Psoas muscle (tissue), 7 donors: ENCODE measurements at regions not wholly inside any gene's neighbourhood (a gene's known extent, or its start where the extent isn't known, plus 50 kb on each side); places are given as distances from the start of the nearest gene placed in this dataset.

Experiments used
- ATAC-seq, 4 donors: fragments of 200-7000 bp; cut with Tn5 transposase; one replicate each; pipeline ENCODE4 v1.9.1; 2020; ENCODE audit warnings: moderate library complexity in 3 of 4, mild to moderate bottlenecking in 2 of 4
- DNase-seq, 2 donors: peaks; one replicate each; pipeline ENCODE4 v3.0.0-alpha.2; 2020
- H3K27ac ChIP-seq: fragments of 200-600 bp; one replicate; pipeline ENCODE4 v1.8.0; 2022
- H3K27me3 ChIP-seq, 3 donors: fragments of 200-600 bp in 1 of 3; one replicate each; pipeline versions ENCODE4 v1.6.1 to v1.8.0; 2013 to 2022; ENCODE audit warnings: low read length in 2 of 3, mild to moderate bottlenecking in 2 of 3, moderate library complexity in 1 of 3; ENCODE audit not compliant: insufficient read depth in 3 of 3
- H3K36me3 ChIP-seq, 2 donors: fragments of 200-600 bp in 1 of 2; one replicate each; pipeline versions ENCODE4 v1.6.1 to v1.8.0; 2013 to 2022; ENCODE audit warnings: low read depth in 1 of 2, mild to moderate bottlenecking in 1 of 2, moderate library complexity in 1 of 2; ENCODE audit not compliant: insufficient read depth in 1 of 2
- H3K4me1 ChIP-seq: fragments of 200-600 bp; one replicate; pipeline ENCODE4 v1.8.0; 2022
- H3K4me3 ChIP-seq: fragments of 200-600 bp; one replicate; pipeline ENCODE4 v1.8.0; 2022; ENCODE audit warnings: mild to moderate bottlenecking
- H3K9me3 ChIP-seq: fragments of 200-600 bp; one replicate; pipeline ENCODE4 v1.8.0; 2022
- WGBS, 3 donors: extraction: QIAGEN DNeasy Blood & Tissue Kit; methylation state at CpG; one replicate each; pipeline versions ENCODE4 v1.1.6 to v1.1.7; 2013; 5-methylcytosine and 5-hydroxymethylcytosine counted together
- intact Hi-C, 2 donors: fragments of 100-400 bp; cut with DNase I; formaldehyde crosslinking; loops; one replicate each; pipeline versions ENCODE4 v1.11.0 to v1.14.2; 2022
- TF ChIP-seq, protein P1 (sequence below): fragments of 200-600 bp; IDR thresholded peaks from one replicate; pipeline ENCODE4 v1.8.0; 2022; ENCODE audit warnings: antibody characterized with exemption
- donor health status: healthy with polysubstance abuse.
- donor health status: DM: no; HTN: no; CAD: no; lungs with moderate emphysema.
- donor health status: Bipolar disorder and iron deficiency.
- donor health status: healthy.
- donor health status: DM: yes; HTN: yes; CAD: no.
- donor health status: DM: no; HTN: no; CAD: no.
- donor health status: DM: yes; HTN: yes; CAD: no.

DNA sequence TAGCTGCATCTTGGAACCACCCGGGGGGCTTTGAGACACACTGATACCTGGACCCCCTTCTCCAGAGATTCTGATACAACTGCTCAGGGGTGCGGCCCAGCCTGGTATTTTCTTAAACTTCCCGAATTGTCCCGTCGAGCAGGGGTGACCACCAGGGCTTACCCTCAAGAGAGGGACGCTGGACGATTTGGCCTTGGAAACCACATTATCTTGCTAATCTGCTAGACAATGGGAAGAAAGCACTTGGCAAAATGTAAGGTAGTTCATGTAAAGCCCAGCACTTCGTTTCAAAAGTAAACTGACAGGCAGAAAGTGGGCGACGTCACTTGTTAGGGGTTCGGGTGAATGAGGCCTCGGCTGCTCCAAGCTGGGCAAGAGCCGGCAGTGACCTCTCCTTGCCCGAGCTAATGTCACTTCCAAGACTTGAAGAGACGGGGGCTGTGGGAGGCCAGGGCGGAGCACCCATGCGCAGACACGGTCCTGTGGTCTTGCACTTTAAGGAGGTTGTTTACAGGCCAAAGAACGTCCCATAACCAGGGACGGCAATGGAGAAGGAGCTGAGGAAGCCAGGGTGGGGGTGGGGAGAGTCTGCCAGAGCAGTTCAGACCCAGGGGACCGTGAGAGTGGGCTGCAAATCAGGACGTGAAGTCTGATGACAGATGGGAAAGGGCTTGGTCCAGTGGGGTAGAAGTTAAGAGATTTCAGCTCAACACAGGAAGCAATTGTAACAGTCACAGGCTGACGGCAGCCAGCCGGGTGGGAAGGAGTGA is 152.7 kb upstream of the GSE1 start:
- TF ChIP-seq, protein P1, sequence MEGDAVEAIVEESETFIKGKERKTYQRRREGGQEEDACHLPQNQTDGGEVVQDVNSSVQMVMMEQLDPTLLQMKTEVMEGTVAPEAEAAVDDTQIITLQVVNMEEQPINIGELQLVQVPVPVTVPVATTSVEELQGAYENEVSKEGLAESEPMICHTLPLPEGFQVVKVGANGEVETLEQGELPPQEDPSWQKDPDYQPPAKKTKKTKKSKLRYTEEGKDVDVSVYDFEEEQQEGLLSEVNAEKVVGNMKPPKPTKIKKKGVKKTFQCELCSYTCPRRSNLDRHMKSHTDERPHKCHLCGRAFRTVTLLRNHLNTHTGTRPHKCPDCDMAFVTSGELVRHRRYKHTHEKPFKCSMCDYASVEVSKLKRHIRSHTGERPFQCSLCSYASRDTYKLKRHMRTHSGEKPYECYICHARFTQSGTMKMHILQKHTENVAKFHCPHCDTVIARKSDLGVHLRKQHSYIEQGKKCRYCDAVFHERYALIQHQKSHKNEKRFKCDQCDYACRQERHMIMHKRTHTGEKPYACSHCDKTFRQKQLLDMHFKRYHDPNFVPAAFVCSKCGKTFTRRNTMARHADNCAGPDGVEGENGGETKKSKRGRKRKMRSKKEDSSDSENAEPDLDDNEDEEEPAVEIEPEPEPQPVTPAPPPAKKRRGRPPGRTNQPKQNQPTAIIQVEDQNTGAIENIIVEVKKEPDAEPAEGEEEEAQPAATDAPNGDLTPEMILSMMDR = no peak
- H3K27me3 ChIP-seq = no peaks in the 10 kb centered on the region
- 70 to 71% (median 70%) methylated on average over 24 of the region's 24 CpGs for WGBS, 3 donors
- peak in 2 of 4 donors; percentile 1 to 5 for ATAC-seq
- no peak overlapping the region for H3K4me3 ChIP-seq
- H3K27ac ChIP-seq = peak overlapping the region; percentile 46
- DNase-seq = no peak
- no peaks in the 10 kb centered on the region for H3K36me3 ChIP-seq
- no peaks in the 10 kb centered on the region for H3K9me3 ChIP-seq
- peaks cover 49% of the 10 kb centered on the region for H3K4me1 ChIP-seq
- intact Hi-C loops = no loop called here

DNA sequence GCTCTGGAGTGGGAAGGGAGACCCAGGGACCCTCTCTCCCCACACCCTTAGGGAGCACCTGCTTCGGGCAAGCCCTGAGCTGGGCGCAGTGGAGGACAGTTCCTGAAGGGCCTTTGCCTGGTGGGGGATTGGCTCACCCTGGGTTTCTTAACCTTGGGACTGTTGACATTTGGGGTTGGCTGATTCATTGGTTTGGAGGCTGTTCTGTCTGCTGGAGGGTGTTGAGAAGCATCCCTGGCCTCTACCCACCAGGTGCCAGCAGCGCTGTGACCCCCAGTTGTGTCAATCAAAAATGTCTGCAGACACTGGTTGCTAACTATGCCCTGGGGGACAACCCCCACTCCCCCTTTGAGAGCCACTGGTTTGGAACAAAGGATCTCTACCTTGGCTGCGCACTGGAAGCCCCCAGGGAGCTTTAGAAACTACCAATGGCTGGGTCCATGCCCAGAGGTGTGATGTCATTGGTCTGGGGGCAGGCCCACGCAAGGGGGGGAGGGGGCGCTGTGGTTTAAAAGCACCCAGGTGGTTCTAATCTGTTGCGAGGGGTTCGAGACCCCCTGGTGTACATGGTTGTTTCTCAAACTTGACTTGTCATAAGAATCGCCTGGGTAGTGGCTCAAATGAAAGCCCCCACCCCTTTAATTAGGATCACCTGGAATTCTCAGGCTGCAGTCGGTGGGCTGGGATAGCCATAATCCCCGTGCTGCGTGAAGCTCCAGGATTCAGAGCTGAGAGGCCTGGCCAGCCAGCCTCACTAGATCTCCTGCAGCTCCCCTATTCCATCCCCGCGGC is 151.9 kb upstream of the GSE1 start:
- TF ChIP-seq, protein P1 = no peak
- intact Hi-C loops = no loop called here
- Histone ChIP-seq H3K27ac (peak overlapping the region; percentile 46), H3K36me3 (no peaks in the 10 kb centered on the region), H3K4me1 (peaks cover 56% of the 10 kb centered on the region), H3K27me3 (no peaks in the 10 kb centered on the region), H3K9me3 (no peaks in the 10 kb centered on the region), H3K4me3 (peak overlapping the region; percentile 58)
- ATAC-seq = peak; percentile 41 to 81 (median 68)
- DNase-seq = peak; percentile 65 to 70
- 68 to 75% (median 74%) methylated on average over 14 of the region's 14 CpGs for WGBS, 3 donors

DNA sequence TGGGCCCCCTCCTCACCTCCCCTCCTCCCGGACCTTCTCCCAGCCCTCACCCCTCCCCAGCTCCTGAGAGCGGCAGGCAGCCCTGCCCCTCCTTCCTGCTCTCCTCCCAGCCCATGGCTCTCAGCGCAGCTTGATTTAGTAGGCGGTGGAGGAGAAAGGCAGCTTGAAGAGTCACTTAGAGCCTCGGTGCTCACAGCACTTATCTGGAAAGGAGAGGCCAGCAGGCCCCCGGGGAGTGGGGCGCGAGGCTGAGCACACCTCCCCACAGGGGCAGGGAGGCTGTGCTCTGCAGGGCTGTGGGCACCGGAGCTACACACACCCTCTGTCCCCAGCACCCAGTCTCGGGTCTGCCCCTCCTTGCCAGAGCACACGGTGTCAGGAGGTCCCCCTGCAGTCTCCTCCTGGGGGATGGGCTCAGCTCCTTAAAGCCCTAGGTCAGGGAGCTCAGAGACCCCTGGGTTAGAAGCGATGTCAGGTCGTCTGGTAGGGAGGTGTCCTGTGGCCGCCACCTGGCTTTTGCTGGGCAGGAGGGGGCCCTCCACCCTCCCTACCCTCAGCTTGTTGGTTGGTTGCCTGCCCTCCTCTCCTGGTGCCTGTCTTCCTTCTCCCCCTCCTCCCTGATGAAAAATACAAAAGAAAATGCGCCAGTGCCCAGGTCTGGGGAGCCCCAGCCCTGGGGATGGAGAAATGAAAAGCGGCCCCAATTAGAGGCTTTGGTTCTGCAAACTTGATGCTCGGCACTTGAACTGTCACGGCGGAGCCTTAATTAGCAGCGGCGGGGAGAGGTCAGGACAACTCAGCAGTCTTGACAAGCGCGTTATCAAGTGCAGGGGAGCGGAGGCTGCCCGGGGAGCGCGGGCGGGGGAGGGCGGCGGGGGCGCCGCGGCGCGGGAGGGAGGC is 151.1 kb upstream of the GSE1 start:
- TF ChIP-seq, protein P1 = no peak
- H3K36me3 ChIP-seq = no peaks in the 10 kb centered on the region
- H3K4me3 ChIP-seq = peak overlapping the region; percentile 58
- ATAC-seq (peak in 2 of 4 donors; percentile 25 to 34), DNase-seq (no peak)
- H3K27me3 ChIP-seq = no peaks in the 10 kb centered on the region
- H3K9me3 ChIP-seq = no peaks in the 10 kb centered on the region
- WGBS, 3 donors = 13 to 29% (median 15%) methylated on average over 22 to 35 of the region's 35 CpGs
- H3K4me1 ChIP-seq = peaks cover 58% of the 10 kb centered on the region
- H3K27ac ChIP-seq = no peak overlapping the region
- intact Hi-C loops = no loop called here

DNA sequence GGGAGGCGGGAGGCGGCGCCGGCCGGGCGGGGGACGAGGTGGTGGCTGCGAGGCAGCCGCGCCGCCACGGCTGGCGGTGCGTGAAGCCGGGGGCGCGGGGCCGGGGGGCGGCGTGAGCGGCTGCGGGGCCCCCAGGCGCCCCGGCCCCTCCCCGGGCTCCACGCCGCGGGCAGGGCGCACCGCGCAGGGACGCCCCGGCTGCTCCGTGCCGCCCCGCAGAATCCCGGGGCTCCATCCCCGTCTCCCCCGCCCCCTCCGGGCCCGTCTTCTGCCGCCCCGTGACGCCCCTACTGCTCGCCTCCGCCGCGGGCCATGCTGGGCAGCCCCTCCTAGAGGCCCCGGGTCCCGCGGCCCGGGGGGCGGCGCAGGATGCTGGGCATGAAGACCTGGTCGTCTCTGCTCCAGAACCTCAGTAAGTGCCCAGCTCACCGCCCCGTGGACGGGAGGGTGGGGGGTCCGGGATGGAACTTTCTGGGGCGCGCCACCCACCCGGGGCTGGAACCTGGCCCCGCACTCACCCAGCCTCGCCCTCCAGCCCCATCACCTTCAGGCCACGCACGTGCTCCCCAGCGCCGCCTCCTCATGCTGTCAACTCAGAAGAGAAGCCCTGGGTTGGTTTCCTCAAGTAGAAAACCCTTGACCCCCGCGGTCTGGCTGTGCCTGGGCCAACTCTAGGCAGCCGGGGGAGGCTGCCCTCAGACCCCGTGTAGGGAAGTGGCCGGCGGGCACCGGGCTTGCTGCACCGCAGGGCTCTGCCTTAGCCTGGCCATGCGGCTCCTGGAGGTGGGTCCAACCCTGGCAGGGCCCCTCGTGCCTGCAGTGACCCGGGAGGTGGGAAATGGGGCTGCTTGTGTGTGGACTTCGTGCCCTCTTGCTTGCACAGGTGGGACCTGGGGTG is 150.2 kb upstream of the GSE1 start:
- Histone ChIP-seq H3K4me1 (peaks cover 58% of the 10 kb centered on the region), H3K4me3 (peak overlapping the region; percentile 58), H3K27ac (no peak overlapping the region), H3K36me3 (no peaks in the 10 kb centered on the region), H3K27me3 (no peaks in the 10 kb centered on the region), H3K9me3 (no peaks in the 10 kb centered on the region)
- DNase-seq = no peak
- TF ChIP-seq, protein P1 = no peak
- 21 to 66% (median 44%) methylated on average over 21 to 78 of the region's 80 CpGs for WGBS, 3 donors
- intact Hi-C loops = no loop called here
- no peak for ATAC-seq
